GM21528 (cell line): ENCODE measurements at regions not wholly inside any gene's neighbourhood (a gene's known extent, or its start where the extent isn't known, plus 50 kb on each side); places are given as distances from the start of the nearest gene placed in this dataset.

Experiments
- ATAC-seq: cut with Tn5 transposase; IDR thresholded peaks from one replicate; pipeline ENCODE4 v1.9.1; 2021; ENCODE audit warnings: mild to moderate bottlenecking, moderate library complexity; ENCODE audit not compliant: unreplicated experiment, low FRiP score

GRCh38 chr3:31436830-31437229 lies 95.9 kb upstream of the STT3B start:
- ATAC-seq = no peak

DNA sequence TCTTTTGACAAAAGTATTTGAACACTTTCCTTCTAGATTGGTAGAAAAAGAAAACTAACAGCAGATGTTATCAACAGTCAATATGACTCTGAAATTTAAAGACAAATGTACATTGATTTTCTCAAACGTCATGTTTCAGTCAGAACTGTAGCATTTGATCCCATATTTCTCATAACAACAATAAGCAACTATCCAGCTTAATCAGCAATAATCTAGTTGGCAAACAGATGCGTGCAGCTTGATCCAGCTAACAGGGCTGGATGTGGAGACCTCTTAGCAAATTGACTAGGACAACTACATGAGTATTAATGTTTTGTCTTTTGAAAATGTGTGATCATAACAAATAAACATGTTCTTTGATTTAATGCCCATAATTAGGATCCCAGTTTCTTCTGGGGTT lies 94.0 kb upstream of the STT3B start:
- no peak for ATAC-seq

DNA sequence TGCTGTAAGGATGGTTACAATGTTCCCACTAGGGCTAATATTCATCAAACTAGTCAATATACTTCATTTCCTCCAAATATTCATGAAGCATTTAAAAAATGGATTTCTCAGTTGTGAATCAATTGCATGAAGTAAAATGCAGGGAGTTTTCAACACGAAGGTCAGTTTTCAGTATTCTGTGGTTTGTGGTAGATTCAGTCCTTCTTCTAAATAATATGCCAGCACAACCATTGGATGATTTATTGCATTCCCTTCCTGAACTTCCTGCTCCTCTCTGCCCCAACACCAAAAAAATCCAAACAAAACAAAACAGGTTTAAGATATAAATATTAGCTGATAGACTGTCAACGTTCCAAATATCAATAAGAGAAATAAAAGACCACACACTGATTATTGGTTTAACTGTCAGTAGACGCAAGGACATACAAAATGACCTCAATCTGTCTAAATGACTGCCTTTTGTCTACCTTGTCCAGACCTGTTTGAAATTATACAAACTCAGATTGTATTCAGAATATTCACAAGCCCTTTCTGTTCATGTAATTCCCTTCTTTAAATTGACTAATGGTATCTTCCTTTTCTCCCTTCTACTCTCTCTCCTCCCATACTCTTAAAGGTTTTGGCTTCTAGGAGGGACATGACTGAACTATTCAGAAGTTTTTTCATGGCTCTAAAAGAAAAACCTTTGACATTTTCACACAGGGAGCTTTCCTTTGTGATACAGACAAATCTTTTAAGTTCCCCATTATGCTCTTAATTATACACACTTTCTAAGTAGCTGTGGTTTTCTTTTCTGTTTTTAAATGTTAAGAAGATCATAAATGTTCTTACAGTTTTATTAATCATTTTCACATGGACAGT lies 92.6 kb upstream of the STT3B start:
- no peak for ATAC-seq

DNA sequence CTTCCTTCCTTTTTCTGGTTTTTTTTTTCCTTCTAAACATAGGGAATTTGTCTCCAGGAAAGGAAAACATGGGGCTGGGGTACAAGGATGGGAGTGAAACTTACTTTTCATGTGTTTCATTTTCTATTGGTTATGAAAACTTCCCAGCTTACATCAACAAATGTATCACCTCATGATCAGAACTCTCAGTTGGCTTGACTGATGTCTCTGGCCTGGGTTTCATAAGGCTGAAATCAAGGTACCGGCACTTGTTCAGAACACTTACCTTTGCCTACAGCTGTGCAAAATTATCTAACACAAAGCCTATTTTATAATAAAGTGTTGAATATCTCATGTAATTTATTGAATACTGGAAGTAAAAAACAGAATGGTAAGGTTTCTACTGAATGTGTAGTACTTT lies 91.8 kb upstream of the STT3B start:
- no peak for ATAC-seq

DNA sequence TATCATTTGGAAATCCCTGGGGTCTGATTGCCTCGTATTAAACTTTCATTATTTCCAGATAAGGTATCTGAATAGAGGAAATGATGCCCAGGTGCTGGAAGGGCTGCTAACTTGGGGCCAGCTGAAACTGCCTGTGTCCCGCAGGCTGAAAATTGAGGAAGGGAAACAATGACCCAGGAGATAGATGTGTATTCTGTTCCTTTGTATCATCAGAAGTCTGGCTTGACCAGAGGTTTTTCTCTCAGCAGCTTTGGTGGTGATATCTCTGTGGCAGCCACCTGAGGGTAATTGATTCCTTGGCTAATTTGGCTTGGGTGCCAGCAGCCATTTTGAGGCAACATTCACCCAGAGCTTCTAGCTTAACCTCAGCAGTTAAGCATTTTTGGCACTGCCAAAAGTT lies 90.0 kb upstream of the STT3B start:
- no peak for ATAC-seq

DNA sequence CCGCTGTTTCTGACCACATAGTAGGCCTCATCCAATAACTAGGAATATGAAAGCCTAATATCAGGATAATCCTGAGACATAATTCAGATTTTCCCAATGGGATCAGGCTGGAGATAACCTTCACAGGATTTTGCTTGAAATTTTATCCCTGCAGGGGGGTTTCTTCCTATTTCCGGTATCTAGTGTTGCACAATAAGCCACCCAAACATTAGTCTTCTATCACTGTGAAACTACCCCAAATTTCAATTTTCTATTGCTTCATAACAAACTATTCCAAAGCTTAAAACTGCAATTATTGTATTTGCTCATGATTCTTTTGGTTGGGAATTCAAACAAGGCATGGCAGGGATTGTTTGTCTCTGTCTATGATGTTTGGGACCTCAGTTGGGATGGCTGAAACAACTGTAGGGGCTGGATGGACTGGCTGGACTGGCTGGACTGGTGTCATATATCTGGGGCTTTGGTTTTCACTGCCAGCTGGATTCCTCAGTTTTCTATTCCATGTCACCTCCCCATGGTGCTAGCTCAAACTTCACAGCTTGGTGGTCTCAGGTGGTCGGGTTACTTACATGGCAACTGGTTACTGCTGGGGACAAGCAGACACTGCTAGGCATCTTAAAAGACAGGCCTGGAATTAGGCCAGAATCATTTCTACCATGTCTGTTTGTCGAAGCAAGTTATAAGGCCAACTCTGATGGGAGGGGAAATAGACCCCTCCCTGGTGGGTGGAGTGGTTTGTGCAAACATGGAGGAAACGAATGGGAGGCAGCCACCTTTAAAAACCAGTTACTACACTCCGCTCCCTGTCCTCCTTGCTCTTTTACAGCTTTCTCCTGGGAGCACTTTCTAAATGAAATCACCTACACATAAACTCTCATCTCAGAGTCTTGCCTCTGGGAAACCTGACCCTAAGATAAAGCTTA lies 88.2 kb upstream of the STT3B start:
- ATAC-seq = no peak

GRCh38 chr3:31445701-31446100 lies 87.0 kb upstream of the STT3B start:
- no peak for ATAC-seq

DNA sequence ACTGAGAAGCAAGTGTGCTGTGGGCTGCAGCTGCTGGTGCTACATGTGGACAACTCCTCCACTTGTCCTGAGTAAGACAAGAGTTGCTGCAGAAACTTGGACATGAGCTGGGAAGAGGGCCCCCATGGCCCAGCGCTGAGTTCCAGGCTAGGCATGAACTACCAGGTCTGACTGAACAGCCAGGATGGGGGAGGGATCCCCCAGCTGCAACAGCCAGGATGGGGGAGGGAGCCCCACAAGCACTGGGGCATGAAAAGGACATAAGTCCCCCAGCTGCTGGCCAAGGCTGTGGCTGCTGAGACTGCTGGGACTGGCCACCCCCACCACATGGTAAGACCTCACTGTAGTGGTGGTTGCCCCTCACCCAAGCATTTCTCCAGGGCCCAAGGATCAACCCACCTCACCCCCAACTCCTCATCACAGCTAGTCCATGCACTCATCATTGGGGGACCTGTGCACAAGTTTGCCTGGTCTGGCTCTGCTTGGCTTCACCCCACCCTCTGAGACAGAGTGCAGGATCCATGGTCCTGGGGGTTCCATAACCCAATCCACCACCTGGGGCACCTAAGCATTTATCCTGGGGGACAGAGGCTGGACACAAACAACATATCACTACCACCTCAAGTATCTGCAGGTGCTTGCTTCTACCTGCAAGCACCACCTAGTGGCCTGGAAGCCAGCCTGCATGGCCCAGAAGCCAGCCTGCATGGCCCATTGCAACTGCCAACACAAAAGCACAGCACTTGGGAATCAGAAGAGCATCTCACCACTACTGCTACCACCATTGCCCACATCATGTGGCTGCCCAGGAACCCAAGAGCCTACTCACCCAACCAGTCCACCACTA lies 84.5 kb upstream of the STT3B start:
- ATAC-seq = peak; percentile 62

DNA sequence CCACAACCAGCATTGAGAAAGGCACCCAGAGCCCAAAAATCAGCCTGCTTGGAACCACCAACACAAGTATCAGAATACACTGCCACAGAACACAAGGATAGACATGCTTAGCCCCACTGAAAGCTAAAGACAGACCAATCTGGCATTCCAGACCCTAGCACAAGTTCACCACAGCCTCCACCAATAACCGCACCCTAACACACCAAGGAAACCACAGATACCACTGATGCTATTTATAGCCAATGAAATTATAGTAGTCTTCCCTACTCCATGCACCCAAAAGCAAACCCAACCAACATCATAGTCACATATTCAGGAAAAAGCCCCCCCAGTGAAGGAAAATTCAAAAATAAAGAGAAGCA lies 83.9 kb upstream of the STT3B start:
- ATAC-seq = peak; percentile 58

GRCh38 chr3:31449318-31449717 lies 83.4 kb upstream of the STT3B start:
- no peak for ATAC-seq

- ATAC-seq = no peak
Observed at GRCh38 chr3:31450345-31450744, 82.4 kb upstream of the STT3B start.

- ATAC-seq = no peak
Observed at GRCh38 chr3:31452495-31453106, 80.1 kb upstream of the STT3B start.

- no peak for ATAC-seq
Observed at GRCh38 chr3:31453430-31453829, 79.3 kb upstream of the STT3B start.

GRCh38 chr3:31455524-31455923 lies 77.2 kb upstream of the STT3B start:
- ATAC-seq = no peak

- no peak for ATAC-seq
Observed at GRCh38 chr3:31456373-31456772, 76.4 kb upstream of the STT3B start.

- no peak for ATAC-seq
Observed at GRCh38 chr3:31461426-31461825, 71.3 kb upstream of the STT3B start.

DNA sequence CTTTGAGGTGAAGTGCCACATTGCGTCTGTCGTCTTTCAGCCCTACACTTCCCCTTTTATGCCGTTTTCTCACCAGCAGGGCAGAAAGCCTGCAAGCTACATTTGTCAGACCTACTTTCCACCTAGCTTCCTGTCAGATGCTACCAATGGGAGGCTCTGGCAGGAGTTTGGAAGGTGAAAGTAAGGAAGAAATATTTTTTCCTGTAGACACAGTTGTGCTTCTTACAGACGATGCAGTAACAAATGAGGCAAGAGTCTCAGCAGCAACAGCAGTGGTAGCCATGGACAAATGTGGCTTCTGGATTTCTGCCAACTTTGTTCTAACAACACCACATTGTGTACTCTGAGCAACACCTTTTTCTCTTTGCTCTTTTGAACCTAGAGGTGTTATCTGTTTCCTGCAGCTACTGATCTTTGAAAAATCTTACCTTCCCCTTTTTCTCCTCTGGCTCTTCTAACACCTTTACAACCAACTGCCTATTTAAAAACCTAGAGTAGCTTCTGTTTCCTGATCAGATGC lies 70.6 kb upstream of the STT3B start:
- peak; percentile 86 for ATAC-seq

- ATAC-seq = no peak
Observed at GRCh38 chr3:31465999-31466398, 66.7 kb upstream of the STT3B start.

DNA sequence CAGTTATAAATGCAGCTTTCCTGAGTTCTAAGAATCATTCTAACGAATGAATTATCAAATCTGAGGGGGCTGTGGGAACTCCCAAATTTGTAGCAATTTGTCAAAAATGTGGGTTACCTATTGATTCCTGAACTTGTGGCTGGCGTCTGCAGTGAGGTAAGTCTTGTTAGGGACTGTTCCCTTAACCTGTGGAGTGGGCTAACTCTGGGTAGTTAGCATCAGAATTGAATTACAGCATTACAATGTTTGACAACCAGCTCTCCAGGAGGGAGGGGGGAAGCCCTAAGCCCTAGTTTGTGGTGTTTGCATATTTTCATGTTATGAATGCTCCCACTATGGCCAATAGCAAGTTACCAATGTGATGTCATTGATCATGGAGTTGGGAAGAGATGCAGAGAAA lies 65.9 kb upstream of the STT3B start:
- no peak for ATAC-seq

- no peak for ATAC-seq
Observed at GRCh38 chr3:31468433-31468832, 64.3 kb upstream of the STT3B start.
